Lower lobe of right lung (tissue), 2 donors: ENCODE measurements at regions not wholly inside any gene's neighbourhood (a gene's known extent, or its start where the extent isn't known, plus 50 kb on each side); places are given as distances from the start of the nearest gene placed in this dataset.

ENCODE experiments used
- ATAC-seq, 2 donors: fragments of 200-7000 bp; cut with Tn5 transposase; one replicate each; pipeline ENCODE4 v1.9.1; 2020 to 2022; ENCODE audit warnings: mild to moderate bottlenecking in 2 of 2, moderate library complexity in 2 of 2
- DNase-seq: peaks from one replicate; pipeline ENCODE4 v3.0.0-alpha.2; 2020
- H3K27ac ChIP-seq: fragments of 200-600 bp; one replicate; pipeline ENCODE4 v1.8.0; 2022
- H3K27me3 ChIP-seq: fragments of 200-600 bp; one replicate; pipeline ENCODE4 v1.8.0; 2022; ENCODE audit warnings: low read depth
- H3K36me3 ChIP-seq: fragments of 200-600 bp; one replicate; pipeline ENCODE4 v1.8.0; 2022; ENCODE audit warnings: mild to moderate bottlenecking
- H3K4me1 ChIP-seq: fragments of 200-600 bp; one replicate; pipeline ENCODE4 v1.8.0; 2022
- H3K4me3 ChIP-seq: fragments of 200-600 bp; one replicate; pipeline ENCODE4 v1.8.0; 2022; ENCODE audit warnings: mild to moderate bottlenecking
- H3K9me3 ChIP-seq: fragments of 200-600 bp; one replicate; pipeline ENCODE4 v1.8.0; 2022
- CTCF ChIP-seq: fragments of 200-600 bp; IDR thresholded peaks from one replicate; pipeline ENCODE4 v1.8.0; 2022; ENCODE audit warnings: antibody characterized with exemption, mild to moderate bottlenecking
- intact Hi-C: fragments of 100-400 bp; cut with DNase I; formaldehyde crosslinking; loops from one replicate; pipeline ENCODE4 v1.11.0; 2022
- donor health status: DM: no; HTN: yes; CAD: no; lungs with severe emphysema.

GRCh38 chr2:242022550-242023290 is 153.2 kb downstream of the RTP5 start:
- no peak for DNase-seq
- intact Hi-C loops: no loop called here
- TF ChIP-seq CTCF: no peak
- Histone ChIP-seq H3K9me3 (no peaks in the 10 kb centered on the region), H3K36me3 (no peaks in the 10 kb centered on the region), H3K4me1 (no peaks in the 10 kb centered on the region), H3K4me3 (no peak overlapping the region), H3K27ac (no peak overlapping the region), H3K27me3 (peaks cover 13% of the 10 kb centered on the region)
- no peak for ATAC-seq

GRCh38 chr2:242024751-242025355 is 155.3 kb downstream of the RTP5 start:
- no peak for DNase-seq
- Histone ChIP-seq H3K36me3 (no peaks in the 10 kb centered on the region), H3K4me1 (no peaks in the 10 kb centered on the region), H3K4me3 (no peak overlapping the region), H3K9me3 (no peaks in the 10 kb centered on the region), H3K27me3 (peaks cover 16% of the 10 kb centered on the region), H3K27ac (no peak overlapping the region)
- no peak for TF ChIP-seq CTCF
- intact Hi-C loops: no loop called here
- ATAC-seq: no peak

- peaks cover 20% of the 10 kb centered on the region for H3K27me3 ChIP-seq
- no peak overlapping the region for H3K4me3 ChIP-seq
- H3K9me3 ChIP-seq: no peaks in the 10 kb centered on the region
- DNase-seq (no peak), ATAC-seq (no peak)
- no peak overlapping the region for H3K27ac ChIP-seq
- intact Hi-C loops: no loop called here
- H3K36me3 ChIP-seq: no peaks in the 10 kb centered on the region
- no peak for TF ChIP-seq CTCF
- H3K4me1 ChIP-seq: no peaks in the 10 kb centered on the region
Measured at GRCh38 chr2:242027676-242028450, 158.3 kb downstream of the RTP5 start.

GRCh38 chr2:242029422-242030225 is 160.1 kb downstream of the RTP5 start:
- no peaks in the 10 kb centered on the region for H3K36me3 ChIP-seq
- intact Hi-C loops: no loop called here
- DNase-seq (no peak), ATAC-seq (no peak)
- no peaks in the 10 kb centered on the region for H3K4me1 ChIP-seq
- H3K9me3 ChIP-seq: no peaks in the 10 kb centered on the region
- TF ChIP-seq CTCF: no peak
- no peak overlapping the region for H3K4me3 ChIP-seq
- peaks cover 24% of the 10 kb centered on the region for H3K27me3 ChIP-seq
- H3K27ac ChIP-seq: no peak overlapping the region

GRCh38 chr2:242030226-242030575 is 160.7 kb downstream of the RTP5 start:
- H3K4me3 ChIP-seq: no peak overlapping the region
- DNase-seq (no peak), ATAC-seq (no peak)
- no peaks in the 10 kb centered on the region for H3K36me3 ChIP-seq
- no peaks in the 10 kb centered on the region for H3K9me3 ChIP-seq
- peaks cover 20% of the 10 kb centered on the region for H3K27me3 ChIP-seq
- intact Hi-C loops: no loop called here
- no peaks in the 10 kb centered on the region for H3K4me1 ChIP-seq
- H3K27ac ChIP-seq: no peak overlapping the region
- no peak for TF ChIP-seq CTCF
